Epithelial cell of proximal tubule (primary cell): ENCODE measurements at regions not wholly inside any gene's neighbourhood (a gene's known extent, or its start where the extent isn't known, plus 50 kb on each side); places are given as distances from the start of the nearest gene placed in this dataset.
"Not testable (repeated sequence)": the region's sequence is repeated elsewhere in the genome, so short reads cannot be mapped to it uniquely, and the experiment has no call there.

Experiments used
- DNase-seq: peaks from one replicate; pipeline ENCODE4 v3.0.0-alpha.2; 2011; ENCODE audit warnings: low read depth
- H3K4me3 ChIP-seq: 2 replicates; pipeline ENCODE4 v1.5.1; 2011; ENCODE audit warnings: low read depth, mild to moderate bottlenecking, low read length
- TF ChIP-seq, protein P1 (sequence below): conservative IDR thresholded peaks from 2 replicates; pipeline ENCODE4 v1.5.1; 2012; ENCODE audit warnings: low read depth, mild to moderate bottlenecking, low read length

GRCh38 chr18:75698861-75699260 is 271.4 kb upstream of the SMIM21 start:
- no peak overlapping the region for H3K4me3 ChIP-seq
- no peak for DNase-seq
- TF ChIP-seq, protein P1, sequence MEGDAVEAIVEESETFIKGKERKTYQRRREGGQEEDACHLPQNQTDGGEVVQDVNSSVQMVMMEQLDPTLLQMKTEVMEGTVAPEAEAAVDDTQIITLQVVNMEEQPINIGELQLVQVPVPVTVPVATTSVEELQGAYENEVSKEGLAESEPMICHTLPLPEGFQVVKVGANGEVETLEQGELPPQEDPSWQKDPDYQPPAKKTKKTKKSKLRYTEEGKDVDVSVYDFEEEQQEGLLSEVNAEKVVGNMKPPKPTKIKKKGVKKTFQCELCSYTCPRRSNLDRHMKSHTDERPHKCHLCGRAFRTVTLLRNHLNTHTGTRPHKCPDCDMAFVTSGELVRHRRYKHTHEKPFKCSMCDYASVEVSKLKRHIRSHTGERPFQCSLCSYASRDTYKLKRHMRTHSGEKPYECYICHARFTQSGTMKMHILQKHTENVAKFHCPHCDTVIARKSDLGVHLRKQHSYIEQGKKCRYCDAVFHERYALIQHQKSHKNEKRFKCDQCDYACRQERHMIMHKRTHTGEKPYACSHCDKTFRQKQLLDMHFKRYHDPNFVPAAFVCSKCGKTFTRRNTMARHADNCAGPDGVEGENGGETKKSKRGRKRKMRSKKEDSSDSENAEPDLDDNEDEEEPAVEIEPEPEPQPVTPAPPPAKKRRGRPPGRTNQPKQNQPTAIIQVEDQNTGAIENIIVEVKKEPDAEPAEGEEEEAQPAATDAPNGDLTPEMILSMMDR: no peak

DNA sequence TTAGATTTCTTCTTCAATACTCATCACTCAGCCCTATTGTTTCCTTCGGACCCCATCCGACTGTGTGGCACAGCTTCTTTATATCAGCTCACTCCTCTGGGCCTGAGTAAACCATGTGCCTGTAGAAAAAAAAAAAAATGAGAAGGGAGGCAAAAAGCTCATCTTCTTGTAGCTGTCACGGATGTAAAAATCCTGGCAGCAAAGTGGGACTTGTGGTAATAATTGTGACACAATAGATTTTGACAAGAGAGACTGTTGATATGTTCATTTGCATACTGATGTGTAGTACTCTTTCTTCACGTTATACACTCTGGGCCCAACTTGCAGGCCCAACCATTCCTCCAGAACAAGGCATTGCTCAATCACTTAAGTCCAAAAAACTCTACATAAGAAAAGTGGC is 270.0 kb upstream of the SMIM21 start:
- TF ChIP-seq, protein P1: no peak
- H3K4me3 ChIP-seq: no peak overlapping the region
- DNase-seq: no peak

GRCh38 chr18:75696391-75696790 is 268.9 kb upstream of the SMIM21 start:
- TF ChIP-seq, protein P1: no peak
- H3K4me3 ChIP-seq: no peak overlapping the region

DNA sequence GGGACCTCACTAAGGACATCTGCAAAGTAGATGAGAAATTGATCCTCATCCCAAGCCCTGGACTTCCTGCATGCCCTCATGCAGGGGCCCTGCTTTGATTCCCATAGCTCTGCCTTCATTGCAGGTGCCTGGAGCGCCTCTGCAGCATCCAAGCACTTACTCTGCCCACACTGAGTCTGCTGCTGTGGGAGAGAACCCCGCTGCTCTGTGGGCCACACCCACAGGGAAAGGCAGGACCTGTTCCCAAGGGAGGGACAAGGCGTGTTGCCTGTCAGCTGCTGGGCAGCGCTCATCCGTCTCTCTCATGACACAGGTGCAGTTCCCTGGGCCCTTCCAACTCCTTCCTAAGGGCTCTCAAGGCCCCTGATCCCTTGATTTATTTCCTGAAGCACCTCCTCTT is 266.8 kb upstream of the SMIM21 start:
- no peak for DNase-seq
- TF ChIP-seq, protein P1: no peak
- no peak overlapping the region for H3K4me3 ChIP-seq

More at GRCh38 chr18:75696391-75696790, 268.9 kb upstream of the SMIM21 start:
- no peak for DNase-seq

- DNase-seq: no peak
- TF ChIP-seq, protein P1: no peak
These were observed 264.0 kb upstream of the SMIM21 start for GRCh38 chr18:75691483-75691882.

GRCh38 chr18:75690283-75690682 is 262.8 kb upstream of the SMIM21 start:
- H3K4me3 ChIP-seq, DNase-seq: not testable (repeated sequence)

More at GRCh38 chr18:75691483-75691882, 264.0 kb upstream of the SMIM21 start:
- no peak overlapping the region for H3K4me3 ChIP-seq

- TF ChIP-seq, protein P1: no peak
- no peak for DNase-seq
- H3K4me3 ChIP-seq: no peak overlapping the region
These were observed 260.1 kb upstream of the SMIM21 start for GRCh38 chr18:75687626-75688025.
